NCI-H1092 treated with DMSO at 0.1 percent for 48 hours (cell line): ENCODE measurements at regions not wholly inside any gene's neighbourhood (a gene's known extent, or its start where the extent isn't known, plus 50 kb on each side); places are given as distances from the start of the nearest gene placed in this dataset.

Experiments used
- DNase-seq: peaks from one replicate; lab custom pipeline; 2025; lab: John Stamatoyannopoulos, UW

GRCh38 chr7:25926009-25926408, 226.0 kb upstream of the NFE2L3 start:
- no peak for DNase-seq

- no peak for DNase-seq
These were observed 225.5 kb upstream of the NFE2L3 start for GRCh38 chr7:25926451-25926850.

GRCh38 chr7:25926891-25927625, 224.9 kb upstream of the NFE2L3 start:
- DNase-seq = no peak

- DNase-seq = no peak
These were observed 224.4 kb upstream of the NFE2L3 start for GRCh38 chr7:25927626-25927978.

- no peak for DNase-seq
These were observed 223.3 kb upstream of the NFE2L3 start for GRCh38 chr7:25928549-25929330.

- DNase-seq = no peak
These were observed 222.6 kb upstream of the NFE2L3 start for GRCh38 chr7:25929448-25929847.

GRCh38 chr7:25930492-25931048, 221.4 kb upstream of the NFE2L3 start:
- DNase-seq = no peak

GRCh38 chr7:25931156-25931555, 220.8 kb upstream of the NFE2L3 start:
- DNase-seq = no peak

GRCh38 chr7:25933921-25934320, 218.1 kb upstream of the NFE2L3 start:
- no peak for DNase-seq

- DNase-seq = no peak
These were observed 211.7 kb upstream of the NFE2L3 start for GRCh38 chr7:25940086-25940906.

GRCh38 chr7:25944777-25945515, 207.1 kb upstream of the NFE2L3 start:
- no peak for DNase-seq

- no peak for DNase-seq
These were observed 206.4 kb upstream of the NFE2L3 start for GRCh38 chr7:25945608-25946007.

GRCh38 chr7:25946181-25946580, 205.8 kb upstream of the NFE2L3 start:
- DNase-seq = no peak

GRCh38 chr7:25947669-25948516, 204.1 kb upstream of the NFE2L3 start:
- DNase-seq = no peak

GRCh38 chr7:25949736-25950487, 202.1 kb upstream of the NFE2L3 start:
- no peak for DNase-seq

GRCh38 chr7:25950488-25951413, 201.2 kb upstream of the NFE2L3 start:
- DNase-seq = peak; percentile 94

GRCh38 chr7:25951414-25952260, 200.4 kb upstream of the NFE2L3 start:
- DNase-seq = peak; percentile 85
